ENCODE measurements at regions not wholly inside any gene's neighbourhood (a gene's known extent, or its start where the extent isn't known, plus 50 kb on each side); places are given as distances from the start of the nearest gene placed in this dataset.
"Not testable (repeated sequence)": the region's sequence is repeated elsewhere in the genome, so short reads cannot be mapped to it uniquely, and the experiment has no call there.

GRCh38 chr7:110507832-110508231 is 583.1 kb upstream of the LRRN3 start:
- H3K4me1 Mint-ChIP-seq (ENCODE audit: low read depth), result no peaks in the 10 kb centered on the region
- H3K27me3 Mint-ChIP-seq (ENCODE audit: low read depth), result no peaks in the 10 kb centered on the region
- no peaks in the 10 kb centered on the region for H3K36me3 Mint-ChIP-seq (ENCODE audit: low read depth)
- H3K9me3 Mint-ChIP-seq (ENCODE audit: low read depth), result no peaks in the 10 kb centered on the region
- no peak overlapping the region for H3K27ac Mint-ChIP-seq (ENCODE audit: unreplicated experiment)
- no peak for TF ChIP-seq CTCF (IDR thresholded peaks at IDR 0.05)
- no peak overlapping the region for H3K4me3 Mint-ChIP-seq (ENCODE audit: unreplicated experiment)
- DNase-seq (ENCODE audit: low spot score), result no peak

- H3K36me3 Mint-ChIP-seq (ENCODE audit: low read depth); H3K4me3 Mint-ChIP-seq (ENCODE audit: unreplicated experiment); H3K4me1 Mint-ChIP-seq (ENCODE audit: low read depth); H3K9me3 Mint-ChIP-seq (ENCODE audit: low read depth); H3K27ac Mint-ChIP-seq (ENCODE audit: unreplicated experiment); DNase-seq (ENCODE audit: low spot score); H3K27me3 Mint-ChIP-seq (ENCODE audit: low read depth): not testable (repeated sequence)
Observed at GRCh38 chr7:110514975-110515551, 575.9 kb upstream of the LRRN3 start.

- H3K27me3 Mint-ChIP-seq (ENCODE audit: low read depth), result no peaks in the 10 kb centered on the region
- peaks cover 15% of the 10 kb centered on the region for H3K4me1 Mint-ChIP-seq (ENCODE audit: low read depth)
- H3K9me3 Mint-ChIP-seq (ENCODE audit: low read depth), result peaks cover 9% of the 10 kb centered on the region
- peaks cover 5% of the 10 kb centered on the region for H3K36me3 Mint-ChIP-seq (ENCODE audit: low read depth)
- TF ChIP-seq CTCF (IDR thresholded peaks at IDR 0.05), result no peak
- no peak overlapping the region for H3K4me3 Mint-ChIP-seq (ENCODE audit: unreplicated experiment)
- H3K27ac Mint-ChIP-seq (ENCODE audit: unreplicated experiment), result no peak overlapping the region
- no peak for DNase-seq (ENCODE audit: low spot score)
Observed at GRCh38 chr7:110519851-110520250, 571.1 kb upstream of the LRRN3 start.

GRCh38 chr7:110521357-110521911 is 569.5 kb upstream of the LRRN3 start:
- Mint-ChIP-seq H3K27ac (ENCODE audit: unreplicated experiment) (no peak overlapping the region), H3K27me3 (ENCODE audit: low read depth) (no peaks in the 10 kb centered on the region), H3K4me1 (ENCODE audit: low read depth) (peaks cover 11% of the 10 kb centered on the region), H3K36me3 (ENCODE audit: low read depth) (peaks cover 5% of the 10 kb centered on the region), H3K9me3 (ENCODE audit: low read depth) (peaks cover 9% of the 10 kb centered on the region), H3K4me3 (ENCODE audit: unreplicated experiment) (no peak overlapping the region)
- no peak for DNase-seq (ENCODE audit: low spot score)
- TF ChIP-seq CTCF (IDR thresholded peaks at IDR 0.05), result no peak

- no peaks in the 10 kb centered on the region for H3K27me3 Mint-ChIP-seq (ENCODE audit: low read depth)
Observed at GRCh38 chr7:110522061-110522760, 568.7 kb upstream of the LRRN3 start.

More at GRCh38 chr7:110522061-110522760, 568.7 kb upstream of the LRRN3 start:
- no peak overlapping the region for H3K4me3 Mint-ChIP-seq (ENCODE audit: unreplicated experiment)
- peaks cover 4% of the 10 kb centered on the region for H3K36me3 Mint-ChIP-seq (ENCODE audit: low read depth)
- H3K4me1 Mint-ChIP-seq (ENCODE audit: low read depth), result peaks cover 10% of the 10 kb centered on the region
- no peak for TF ChIP-seq CTCF (IDR thresholded peaks at IDR 0.05)
- H3K9me3 Mint-ChIP-seq (ENCODE audit: low read depth), result peaks cover 9% of the 10 kb centered on the region
- H3K27ac Mint-ChIP-seq (ENCODE audit: unreplicated experiment), result no peak overlapping the region
- no peak for DNase-seq (ENCODE audit: low spot score)

Data from chondrocyte (in vitro differentiated cells).